H1 (cell line): ENCODE measurements at regions not wholly inside any gene's neighbourhood (a gene's known extent, or its start where the extent isn't known, plus 50 kb on each side); places are given as distances from the start of the nearest gene placed in this dataset.

ENCODE experiments used
- PHF8 ChIP-seq: fragments of 200-600 bp; sonication (generic); conservative IDR thresholded peaks from 2 replicates; pipeline ENCODE4 v1.7.1; 2012; ENCODE audit warnings: low read depth, mild to moderate bottlenecking, inconsistent platforms, low read length, moderate library complexity
- RFX5 ChIP-seq: IDR thresholded peaks from 2 replicates; pipeline ENCODE4 v1.6.1; 2011; ENCODE audit warnings: low read depth, low read length, improper control_type of control experiment, borderline replicate concordance
- RXRA ChIP-seq: IDR thresholded peaks from 2 replicates; pipeline ENCODE4 v1.6.1; 2011; ENCODE audit warnings: low read depth, mild to moderate bottlenecking, low read length, moderate library complexity; ENCODE audit not compliant: insufficient read depth
- SIRT6 ChIP-seq: IDR thresholded peaks from one replicate; pipeline ENCODE4 v1.7.1; 2012; ENCODE audit warnings: low read length, inconsistent platforms
- TCF12 ChIP-seq: IDR thresholded peaks from 2 replicates; pipeline ENCODE4 v1.6.1; 2011; ENCODE audit warnings: low read depth, mild to moderate bottlenecking, low read length
- YY1 ChIP-seq: IDR thresholded peaks from 2 replicates; pipeline ENCODE4 v1.6.1; 2011; ENCODE audit warnings: low read depth, mild to moderate bottlenecking, low read length

- TF ChIP-seq YY1: no peak
- TF ChIP-seq RFX5: no peak
- no peak for TF ChIP-seq TCF12
- TF ChIP-seq RXRA: no peak
- TF ChIP-seq SIRT6: no peak
- TF ChIP-seq PHF8: no peak
These were observed 404.6 kb upstream of the CWC22 start (continued) for GRCh38 chr2:180411661-180412060.
